ENCODE measurements at regions not wholly inside any gene's neighbourhood (a gene's known extent, or its start where the extent isn't known, plus 50 kb on each side); places are given as distances from the start of the nearest gene placed in this dataset.

- Histone ChIP-seq H2AFZ (ENCODE audit: low read length) (no peak overlapping the region), H4K20me1 (ENCODE audit: insufficient read depth, low read length) (no peaks in the 10 kb centered on the region), H3K27ac (ENCODE audit: low read depth, low read length, poor library complexity, severe bottlenecking) (no peak overlapping the region), H3K4me3 (ENCODE audit: low read depth, low read length, poor library complexity, severe bottlenecking) (no peak overlapping the region), H3K9me3 (ENCODE audit: low read length) (no peaks in the 10 kb centered on the region), H3K36me3 (ENCODE audit: insufficient read depth, low read length) (no peaks in the 10 kb centered on the region), H3K27me3 (ENCODE audit: insufficient read depth, low read length) (no peaks in the 10 kb centered on the region), H3K9ac (ENCODE audit: low read length) (no peak overlapping the region), H3K4me1 (ENCODE audit: insufficient read depth, low read length, severe bottlenecking) (no peaks in the 10 kb centered on the region), H3K4me2 (ENCODE audit: low read length) (no peak overlapping the region), H3F3A (ENCODE audit: insufficient read depth, low read length) (no peaks in the 10 kb centered on the region), H3K9me2 (ENCODE audit: low read depth, low read length) (no peaks in the 10 kb centered on the region), H3K79me2 (ENCODE audit: insufficient read depth, low read length) (no peaks in the 10 kb centered on the region)
- TF ChIP-seq CTCF (IDR thresholded peaks at IDR 0.05; ENCODE audit: low read length) (no peak), EZH2 (IDR thresholded peaks at IDR 0.05; ENCODE audit: borderline replicate concordance, low read length) (no peak)
These were observed 1564.4 kb downstream of the EFNA5 start for GRCh38 chr5:106106384-106106783.

- H3K4me3 ChIP-seq (ENCODE audit: low read depth, low read length, poor library complexity, severe bottlenecking): no peak overlapping the region
- H4K20me1 ChIP-seq (ENCODE audit: insufficient read depth, low read length): no peaks in the 10 kb centered on the region
- no peaks in the 10 kb centered on the region for H3K9me3 ChIP-seq (ENCODE audit: low read length)
- H3K4me1 ChIP-seq (ENCODE audit: insufficient read depth, low read length, severe bottlenecking): no peaks in the 10 kb centered on the region
- no peaks in the 10 kb centered on the region for H3K36me3 ChIP-seq (ENCODE audit: insufficient read depth, low read length)
- TF ChIP-seq CTCF (IDR thresholded peaks at IDR 0.05; ENCODE audit: low read length): no peak
- no peak for TF ChIP-seq EZH2 (IDR thresholded peaks at IDR 0.05; ENCODE audit: borderline replicate concordance, low read length)
- no peaks in the 10 kb centered on the region for H3K27me3 ChIP-seq (ENCODE audit: insufficient read depth, low read length)
- H3F3A ChIP-seq (ENCODE audit: insufficient read depth, low read length): no peaks in the 10 kb centered on the region
- no peak overlapping the region for H3K27ac ChIP-seq (ENCODE audit: low read depth, low read length, poor library complexity, severe bottlenecking)
- H2AFZ ChIP-seq (ENCODE audit: low read length): no peak overlapping the region
- no peaks in the 10 kb centered on the region for H3K9me2 ChIP-seq (ENCODE audit: low read depth, low read length)
- H3K79me2 ChIP-seq (ENCODE audit: insufficient read depth, low read length): no peaks in the 10 kb centered on the region
- no peak overlapping the region for H3K4me2 ChIP-seq (ENCODE audit: low read length)
- no peak overlapping the region for H3K9ac ChIP-seq (ENCODE audit: low read length)
These were observed 1573.4 kb downstream of the EFNA5 start for GRCh38 chr5:106097340-106097739.

- Histone ChIP-seq H3K9ac (ENCODE audit: low read length) (no peak overlapping the region), H3K27ac (ENCODE audit: low read depth, low read length, poor library complexity, severe bottlenecking) (no peak overlapping the region), H2AFZ (ENCODE audit: low read length) (no peak overlapping the region), H3K27me3 (ENCODE audit: insufficient read depth, low read length) (no peaks in the 10 kb centered on the region), H3K9me2 (ENCODE audit: low read depth, low read length) (no peaks in the 10 kb centered on the region), H3K79me2 (ENCODE audit: insufficient read depth, low read length) (no peaks in the 10 kb centered on the region), H3K4me3 (ENCODE audit: low read depth, low read length, poor library complexity, severe bottlenecking) (no peak overlapping the region), H3K4me1 (ENCODE audit: insufficient read depth, low read length, severe bottlenecking) (no peaks in the 10 kb centered on the region), H3F3A (ENCODE audit: insufficient read depth, low read length) (no peaks in the 10 kb centered on the region), H3K4me2 (ENCODE audit: low read length) (no peak overlapping the region), H3K9me3 (ENCODE audit: low read length) (no peaks in the 10 kb centered on the region), H4K20me1 (ENCODE audit: insufficient read depth, low read length) (no peaks in the 10 kb centered on the region), H3K36me3 (ENCODE audit: insufficient read depth, low read length) (no peaks in the 10 kb centered on the region)
- TF ChIP-seq EZH2 (IDR thresholded peaks at IDR 0.05; ENCODE audit: borderline replicate concordance, low read length) (no peak), CTCF (IDR thresholded peaks at IDR 0.05; ENCODE audit: low read length) (no peak)
These were observed 1575.9 kb downstream of the EFNA5 start for GRCh38 chr5:106094839-106095238.
